HCT116 (cell line): ENCODE measurements at regions not wholly inside any gene's neighbourhood (a gene's known extent, or its start where the extent isn't known, plus 50 kb on each side); places are given as distances from the start of the nearest gene placed in this dataset.

ENCODE experiments used
- ATAC-seq: fragments of 200-7000 bp; cut with Tn5 transposase; 2 replicates; pipeline ENCODE4 v1.9.1; 2020; ENCODE audit warnings: mild to moderate bottlenecking, moderate library complexity
- BruUV-seq: library from RNA; stranded (reverse); fragments of 400-500 nt; replicated peaks from 2 replicates; lab custom pipeline; 2021; lab: Mats Ljungman, UMichigan
- CTCF ChIA-PET: fragments of 300-600 bp; sonication (Branson Sonifier 250); formaldehyde crosslinking; loops from one replicate; lab custom pipeline; 2021; ENCODE audit warnings: antibody characterized with exemption; lab: Charles Lee
- POLR2A ChIA-PET: fragments of 300-600, 350-600 bp; sonication (Branson Sonifier 250); formaldehyde crosslinking; loops from one replicate; lab custom pipeline; 2021; ENCODE audit warnings: antibody characterized with exemption; lab: Charles Lee
- RAD21 ChIA-PET, 2 experiments: fragments of 300-600 bp; sonication (Branson Sonifier 250); formaldehyde crosslinking; loops; one replicate each; lab custom pipeline; 2023; ENCODE audit warnings: low total read pairs in 2 of 2; ENCODE audit not compliant: uncharacterized antibody in 2 of 2, unreplicated experiment in 2 of 2, low non-redundant PET in 1 of 2; lab: Charles Lee
- DNase-seq: peaks from one replicate; pipeline ENCODE4 v3.0.0-alpha.2; 2010; ENCODE audit warnings: low read depth, low spot score
- H2AFZ ChIP-seq: fragments of 200-600 bp; shearing (Covaris generic), sonication (generic); 2 replicates; pipeline ENCODE4 v1.6.1; 2017; ENCODE audit warnings: low read depth, mixed run types, mixed read lengths, antibody characterized with exemption, low read length; ENCODE audit not compliant: poor library complexity, severe bottlenecking
- H3K27ac ChIP-seq: 2 replicates; pipeline ENCODE4 v1.5.1; 2012; ENCODE audit warnings: low read depth, low read length
- H3K27me3 ChIP-seq: fragments of 200-600 bp; sonication (generic); 2 replicates; pipeline ENCODE4 v1.6.1; 2016; ENCODE audit warnings: mixed run types, low read length, mixed read lengths; ENCODE audit not compliant: insufficient read depth
- H3K36me3 ChIP-seq, 2 experiments: fragments of 200-500 bp in 1 of 2; fragments of 200-600 bp in 1 of 2; sonication (Bioruptor generic) in 1 of 2; sonication (generic) in 1 of 2; 2 replicates each; pipeline versions ENCODE4 v1.5.1 to v1.6.1; 2014 to 2016; ENCODE audit warnings: low read length in 2 of 2, inconsistent platforms in 1 of 2, mixed read lengths in 1 of 2, mixed run types in 1 of 2; ENCODE audit not compliant: insufficient read depth in 2 of 2, control insufficient read depth in 1 of 2
- H3K4me1 ChIP-seq, 2 experiments: fragments of 200-600 bp in 1 of 2; sonication (generic) in 1 of 2; 2 replicates each; pipeline versions ENCODE4 v1.5.1 to v1.6.1; 2012 to 2017; ENCODE audit warnings: low read length in 2 of 2, inconsistent platforms in 1 of 2, mild to moderate bottlenecking in 1 of 2, mixed read lengths in 1 of 2, mixed run types in 1 of 2, moderate library complexity in 1 of 2; ENCODE audit not compliant: insufficient read depth in 2 of 2, control insufficient read depth in 1 of 2
- H3K4me2 ChIP-seq: fragments of 200-600 bp; sonication (generic); 2 replicates; pipeline ENCODE4 v1.6.1; 2017; ENCODE audit warnings: mixed run types, low read length, mixed read lengths
- H3K4me3 ChIP-seq, 2 experiments: fragments of 200-600 bp in 1 of 2; sonication (generic) in 1 of 2; replicated peaks in 1 of 2; 2 replicates each; pipeline ENCODE4 v1.5.1; 2011 to 2016; ENCODE audit warnings: low read length in 2 of 2, control low read depth in 1 of 2, low read depth in 1 of 2, mild to moderate bottlenecking in 1 of 2, mixed read lengths in 1 of 2, mixed run types in 1 of 2
- H3K79me2 ChIP-seq: fragments of 200-600 bp; sonication (generic); 2 replicates; pipeline ENCODE4 v1.6.1; 2017; ENCODE audit warnings: mild to moderate bottlenecking, mixed run types, low read length, moderate library complexity, mixed read lengths; ENCODE audit not compliant: insufficient read depth
- H3K9ac ChIP-seq: fragments of 200-600 bp; sonication (generic); 2 replicates; pipeline ENCODE4 v1.6.1; 2016; ENCODE audit warnings: low read length, mixed read lengths
- H3K9me2 ChIP-seq: fragments of 200-600 bp; sonication (generic), shearing (Covaris generic); 2 replicates; pipeline ENCODE4 v1.6.1; 2017; ENCODE audit warnings: mixed run types, mild to moderate bottlenecking, moderate library complexity; ENCODE audit not compliant: insufficient read depth
- H3K9me3 ChIP-seq, 2 experiments: fragments of 200-500 bp in 1 of 2; fragments of 200-600 bp in 1 of 2; sonication (Bioruptor generic) in 1 of 2; sonication (generic) in 1 of 2; 2 replicates each; pipeline ENCODE4 v1.6.1; 2014 to 2017; ENCODE audit warnings: low read length in 2 of 2, mixed read lengths in 2 of 2, inconsistent platforms in 1 of 2, low read depth in 1 of 2, mild to moderate bottlenecking in 1 of 2, mixed run types in 1 of 2, moderate library complexity in 1 of 2; ENCODE audit not compliant: control insufficient read depth in 1 of 2, insufficient read depth in 1 of 2
- H4K20me1 ChIP-seq: fragments of 200-600 bp; sonication (generic), shearing (Covaris generic); 2 replicates; pipeline ENCODE4 v1.6.1; 2017; ENCODE audit warnings: mixed run types, mild to moderate bottlenecking, moderate library complexity; ENCODE audit not compliant: insufficient read depth
- ATF3 ChIP-seq: IDR thresholded peaks from 2 replicates; pipeline ENCODE4 v1.6.1; 2012
- EGR1 ChIP-seq: IDR thresholded peaks from 2 replicates; pipeline ENCODE4 v1.6.1; 2012; ENCODE audit warnings: low read depth
- ELF1 ChIP-seq: IDR thresholded peaks from 2 replicates; pipeline ENCODE4 v1.6.1; 2012; ENCODE audit warnings: low read depth, borderline replicate concordance
- EZH2 ChIP-seq: fragments of 200-600 bp; sonication (generic); IDR thresholded peaks from 2 replicates; pipeline ENCODE4 v1.6.1; 2017; ENCODE audit warnings: antibody characterized with exemption, mixed run types
- FOSL1 ChIP-seq: IDR thresholded peaks from 2 replicates; pipeline ENCODE4 v1.6.1; 2012; ENCODE audit warnings: low read depth
- JUND ChIP-seq: IDR thresholded peaks from 2 replicates; pipeline ENCODE4 v1.6.1; 2012
- POLR2A ChIP-seq: IDR thresholded peaks from 2 replicates; pipeline ENCODE4 v1.7.0; 2011; ENCODE audit warnings: borderline replicate concordance; ENCODE audit not compliant: insufficient read depth, insufficient read length; ENCODE audit errors: extremely low read depth
- POLR2AphosphoS5 ChIP-seq: IDR thresholded peaks from 2 replicates; pipeline ENCODE4 v1.6.1; 2011; ENCODE audit warnings: mild to moderate bottlenecking, low read depth, low read length, moderate library complexity
- REST ChIP-seq: IDR thresholded peaks from 2 replicates; pipeline ENCODE4 v1.6.1; 2012; ENCODE audit warnings: low read depth
- SP1 ChIP-seq: IDR thresholded peaks from 2 replicates; pipeline ENCODE4 v1.6.1; 2012; ENCODE audit warnings: low read depth
- SRF ChIP-seq: IDR thresholded peaks from 2 replicates; pipeline ENCODE4 v1.6.1; 2012; ENCODE audit warnings: low read depth
- intact Hi-C: fragments of 100-400 bp; cut with micrococcal nuclease; formaldehyde crosslinking; loops from 2 replicates; pipeline ENCODE4 v1.10.0; 2022

GRCh38 chr18:56326336-56327072 lies 311.9 kb downstream of the TXNL1 start:
- no peak overlapping the region for H3K4me2 ChIP-seq
- TF ChIP-seq SRF: no peak
- TF ChIP-seq POLR2A: no peak
- TF ChIP-seq EGR1: no peak
- no peak for TF ChIP-seq FOSL1
- TF ChIP-seq JUND: no peak
- TF ChIP-seq, all 23 proteins: peak for 0
- DNase-seq: no peak
- no peaks in the 10 kb centered on the region for H3K9me3 ChIP-seq
- no peak overlapping the region for H3K4me3 ChIP-seq
- H3K4me1 ChIP-seq: no peaks in the 10 kb centered on the region; a peak in 1 of 4 replicates
- H2AFZ ChIP-seq: no peak overlapping the region
- H3K36me3 ChIP-seq: no peaks in the 10 kb centered on the region
- ChIA-PET RAD21 (no interaction called here), POLR2A (no interaction called here), CTCF (no interaction called here)
- H3K9ac ChIP-seq: no peak overlapping the region
- ATAC-seq: no peak
- H3K9me2 ChIP-seq: no peaks in the 10 kb centered on the region
- BruUV-seq: no TSS peak
- no peak overlapping the region for H3K27ac ChIP-seq
- intact Hi-C loops: no loop called here
- H4K20me1 ChIP-seq: no peaks in the 10 kb centered on the region
- H3K27me3 ChIP-seq: no peaks in the 10 kb centered on the region
- H3K79me2 ChIP-seq: no peaks in the 10 kb centered on the region

- ChIA-PET CTCF (no interaction called here), RAD21 (no interaction called here), POLR2A (no interaction called here)
- H2AFZ ChIP-seq: no peak overlapping the region
- no peak overlapping the region for H3K27ac ChIP-seq
- no peaks in the 10 kb centered on the region for H3K79me2 ChIP-seq
- no peak overlapping the region for H3K4me2 ChIP-seq
- H4K20me1 ChIP-seq: no peaks in the 10 kb centered on the region
- H3K9me2 ChIP-seq: no peaks in the 10 kb centered on the region
- no peaks in the 10 kb centered on the region; a peak in 1 of 4 replicates for H3K4me1 ChIP-seq
- no peak for DNase-seq
- H3K27me3 ChIP-seq: no peaks in the 10 kb centered on the region
- H3K36me3 ChIP-seq: no peaks in the 10 kb centered on the region
- TF ChIP-seq FOSL1 (no peak), REST (no peak), POLR2AphosphoS5 (no peak), SP1 (no peak), EZH2 (no peak), EGR1 (no peak), ATF3 (no peak), ELF1 (no peak)
- H3K9me3 ChIP-seq: peaks cover 0 to 2% of the 10 kb centered on the region in 2 experiments; a peak in 1 of 4 replicates
- H3K4me3 ChIP-seq: no peak overlapping the region
- BruUV-seq: no TSS peak
- H3K9ac ChIP-seq: no peak overlapping the region
- intact Hi-C loops: no loop called here
- ATAC-seq: no peak
These were observed 314.7 kb downstream of the TXNL1 start for GRCh38 chr18:56323673-56324072.
